Keratinocyte (primary cell): ENCODE measurements at regions not wholly inside any gene's neighbourhood (a gene's known extent, or its start where the extent isn't known, plus 50 kb on each side); places are given as distances from the start of the nearest gene placed in this dataset.

Experiments
- DNase-seq: peaks from one replicate; pipeline ENCODE4 v3.0.0-alpha.2; 2011; ENCODE audit warnings: low read depth, missing footprints, low spot score
- FAIRE-seq: peaks from 2 replicates; lab custom pipeline; 2011; peaks lifted over from hg19 to GRCh38; lab: Jason Lieb, UNC
- H2AFZ ChIP-seq: 2 replicates; pipeline ENCODE4 v1.6.0; 2012; ENCODE audit warnings: low read length, control low read depth, inconsistent platforms; ENCODE audit not compliant: control insufficient read depth
- H3K27ac ChIP-seq: 2 replicates; pipeline ENCODE4 v1.5.1; 2011; ENCODE audit warnings: low read length; ENCODE audit not compliant: control insufficient read depth, insufficient read depth
- H3K27me3 ChIP-seq: 3 replicates; pipeline ENCODE4 v1.6.0; 2011; ENCODE audit warnings: low read length; ENCODE audit not compliant: control insufficient read depth, insufficient read depth; ENCODE audit errors: extremely low read depth
- H3K36me3 ChIP-seq, 2 experiments: 2 replicates in 1 of 2; 3 replicates in 1 of 2; pipeline ENCODE4 v1.5.1; 2011; ENCODE audit warnings: low read length in 2 of 2, mild to moderate bottlenecking in 1 of 2; ENCODE audit not compliant: control insufficient read depth in 2 of 2, insufficient read depth in 2 of 2; ENCODE audit errors: extremely low read depth in 1 of 2
- H3K4me1 ChIP-seq: 3 replicates; pipeline ENCODE4 v1.5.1; 2011; ENCODE audit warnings: low read length; ENCODE audit not compliant: control insufficient read depth, insufficient read depth; ENCODE audit errors: extremely low read depth
- H3K4me2 ChIP-seq: 3 replicates; pipeline ENCODE4 v1.6.0; 2011; ENCODE audit warnings: low read depth, low read length; ENCODE audit not compliant: control insufficient read depth, insufficient read depth; ENCODE audit errors: extremely low read depth
- H3K4me3 ChIP-seq, 3 experiments: fragments of 200-600 bp in 1 of 3; sonication (generic) in 1 of 3; 2 replicates in 2 of 3; 3 replicates in 1 of 3; pipeline ENCODE4 v1.5.1; 2011 to 2016; ENCODE audit warnings: low read length in 3 of 3, mild to moderate bottlenecking in 3 of 3, control low read depth in 2 of 3, inconsistent platforms in 1 of 3, low read depth in 1 of 3, mixed read lengths in 1 of 3, mixed run types in 1 of 3, moderate library complexity in 1 of 3; ENCODE audit not compliant: control insufficient read depth in 2 of 3, insufficient read depth in 2 of 3; ENCODE audit errors: extremely low read depth in 1 of 3
- H3K79me2 ChIP-seq: 2 replicates; pipeline ENCODE4 v1.6.0; 2012; ENCODE audit warnings: low read length; ENCODE audit not compliant: control insufficient read depth, insufficient read depth
- H3K9ac ChIP-seq: 3 replicates; pipeline ENCODE4 v1.6.0; 2011; ENCODE audit warnings: low read length; ENCODE audit not compliant: control insufficient read depth, insufficient read depth; ENCODE audit errors: extremely low read depth
- H3K9me1 ChIP-seq: 3 replicates; pipeline ENCODE4 v1.6.0; 2011; ENCODE audit warnings: low read length; ENCODE audit not compliant: control insufficient read depth, insufficient read depth; ENCODE audit errors: extremely low read depth
- H3K9me3 ChIP-seq: 2 replicates; pipeline ENCODE4 v1.5.1; 2012; ENCODE audit warnings: low read depth, low read length; ENCODE audit not compliant: control insufficient read depth
- H4K20me1 ChIP-seq: 3 replicates; pipeline ENCODE4 v1.6.0; 2011; ENCODE audit warnings: low read length; ENCODE audit not compliant: control insufficient read depth, insufficient read depth; ENCODE audit errors: extremely low read depth
- EZH2 ChIP-seq: IDR thresholded peaks from one replicate; pipeline ENCODE4 v1.6.1; 2012; ENCODE audit warnings: inconsistent platforms, mild to moderate bottlenecking, low read length, moderate library complexity
- dilution Hi-C: fragments of 300-500 bp; cut with MboI; formaldehyde crosslinking; loops from one replicate; pipeline ENCODE4 v1.7.0; 2020; ENCODE audit warnings: low sequenced_read_pairs; ENCODE audit not compliant: extremely low pct_ligation_motif_present
- TF ChIP-seq, protein P1 (sequence below), 3 experiments: IDR thresholded peaks in 1 of 3; conservative IDR thresholded peaks in 1 of 3; optimal IDR thresholded peaks in 1 of 3; 2 replicates in 2 of 3; 3 replicates in 1 of 3; pipeline versions ENCODE3 to v1.5.1; 2011; ENCODE audit warnings: low read length in 3 of 3, mild to moderate bottlenecking in 3 of 3, moderate library complexity in 2 of 3, control low read depth in 1 of 3, inconsistent platforms in 1 of 3; ENCODE audit not compliant: insufficient read depth in 2 of 3; ENCODE audit errors: extremely low read depth in 1 of 3

DNA sequence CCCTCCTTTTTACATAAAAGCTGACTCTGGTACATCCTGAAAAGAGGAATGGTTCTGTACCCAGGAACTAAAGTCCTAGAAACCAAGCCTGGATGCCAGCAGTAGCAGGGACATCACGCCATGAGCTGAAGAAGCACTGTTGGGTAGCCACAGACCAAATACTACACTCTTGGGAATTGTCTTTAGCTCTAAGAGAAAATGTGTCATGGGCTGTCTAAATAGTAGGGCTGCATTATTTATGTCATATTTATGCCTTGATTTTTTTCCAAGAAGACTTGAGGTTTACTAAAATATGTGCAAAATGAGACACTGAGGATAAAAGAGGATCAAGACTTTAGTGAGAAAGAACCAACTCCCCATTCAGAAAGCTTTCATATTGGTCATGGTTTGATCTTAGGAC, 213.6 kb downstream of the RAB38 start:
- no peak overlapping the region for H3K9ac ChIP-seq
- dilution Hi-C loops: no loop called here
- H3K79me2 ChIP-seq: no peaks in the 10 kb centered on the region
- no peak overlapping the region for H3K4me2 ChIP-seq
- FAIRE-seq (no peak), DNase-seq (no peak)
- H3K9me1 ChIP-seq: no peaks in the 10 kb centered on the region
- no peaks in the 10 kb centered on the region for H3K4me1 ChIP-seq
- TF ChIP-seq, protein P1, sequence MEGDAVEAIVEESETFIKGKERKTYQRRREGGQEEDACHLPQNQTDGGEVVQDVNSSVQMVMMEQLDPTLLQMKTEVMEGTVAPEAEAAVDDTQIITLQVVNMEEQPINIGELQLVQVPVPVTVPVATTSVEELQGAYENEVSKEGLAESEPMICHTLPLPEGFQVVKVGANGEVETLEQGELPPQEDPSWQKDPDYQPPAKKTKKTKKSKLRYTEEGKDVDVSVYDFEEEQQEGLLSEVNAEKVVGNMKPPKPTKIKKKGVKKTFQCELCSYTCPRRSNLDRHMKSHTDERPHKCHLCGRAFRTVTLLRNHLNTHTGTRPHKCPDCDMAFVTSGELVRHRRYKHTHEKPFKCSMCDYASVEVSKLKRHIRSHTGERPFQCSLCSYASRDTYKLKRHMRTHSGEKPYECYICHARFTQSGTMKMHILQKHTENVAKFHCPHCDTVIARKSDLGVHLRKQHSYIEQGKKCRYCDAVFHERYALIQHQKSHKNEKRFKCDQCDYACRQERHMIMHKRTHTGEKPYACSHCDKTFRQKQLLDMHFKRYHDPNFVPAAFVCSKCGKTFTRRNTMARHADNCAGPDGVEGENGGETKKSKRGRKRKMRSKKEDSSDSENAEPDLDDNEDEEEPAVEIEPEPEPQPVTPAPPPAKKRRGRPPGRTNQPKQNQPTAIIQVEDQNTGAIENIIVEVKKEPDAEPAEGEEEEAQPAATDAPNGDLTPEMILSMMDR (optimal IDR thresholded peaks at IDR 0.05 in 1 of 3, IDR thresholded peaks at IDR 0.05 in 1 of 3, conservative IDR thresholded peaks at IDR 0.05 in 1 of 3; ENCODE audit: extremely low read depth in 1 of 3, insufficient read depth in 2 of 3, low read length in 3 of 3): no peak
- TF ChIP-seq EZH2: no peak
- H4K20me1 ChIP-seq: no peaks in the 10 kb centered on the region
- no peak overlapping the region for H2AFZ ChIP-seq
- no peak overlapping the region for H3K27ac ChIP-seq
- H3K27me3 ChIP-seq: no peaks in the 10 kb centered on the region
- H3K36me3 ChIP-seq: no peaks in the 10 kb centered on the region
- no peaks in the 10 kb centered on the region for H3K9me3 ChIP-seq
- H3K4me3 ChIP-seq: no peak overlapping the region

DNA sequence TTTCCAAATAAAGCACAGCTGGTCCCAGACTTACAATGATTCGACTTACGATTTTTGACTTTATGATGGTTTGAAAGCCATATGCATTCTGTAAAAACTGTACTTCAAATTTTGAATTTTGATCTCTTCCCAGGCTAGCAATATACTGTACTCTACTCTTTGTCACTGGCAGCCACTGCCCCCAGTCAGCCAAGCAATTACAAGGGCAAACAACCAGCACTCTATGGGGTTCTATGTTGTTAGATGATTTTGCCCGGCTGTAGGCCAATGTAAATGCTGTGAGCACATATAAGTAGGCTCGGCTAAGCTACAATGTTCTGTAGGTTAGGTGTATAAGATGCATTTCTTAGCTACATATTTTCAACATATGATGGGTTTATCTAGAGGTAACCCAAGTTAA, 217.3 kb downstream of the RAB38 start:
- FAIRE-seq: no peak
- no peak overlapping the region for H3K4me3 ChIP-seq

More for the DNA sequence above, 217.3 kb downstream of the RAB38 start:
- H3K9me1 ChIP-seq: no peaks in the 10 kb centered on the region
- TF ChIP-seq, protein P1 (optimal IDR thresholded peaks at IDR 0.05 in 1 of 3, IDR thresholded peaks at IDR 0.05 in 1 of 3, conservative IDR thresholded peaks at IDR 0.05 in 1 of 3; ENCODE audit: extremely low read depth in 1 of 3, insufficient read depth in 2 of 3, low read length in 3 of 3): no peak
- TF ChIP-seq EZH2: no peak
- DNase-seq: no peak
- no peak overlapping the region for H3K9ac ChIP-seq
- H3K27ac ChIP-seq: no peak overlapping the region
- H4K20me1 ChIP-seq: no peaks in the 10 kb centered on the region
- H3K27me3 ChIP-seq: no peaks in the 10 kb centered on the region
- no peaks in the 10 kb centered on the region for H3K4me1 ChIP-seq
- no peak overlapping the region for H3K4me2 ChIP-seq
- no peaks in the 10 kb centered on the region for H3K36me3 ChIP-seq
- no peaks in the 10 kb centered on the region for H3K79me2 ChIP-seq
- H2AFZ ChIP-seq: no peak overlapping the region
- H3K9me3 ChIP-seq: no peaks in the 10 kb centered on the region
- dilution Hi-C loops: no loop called here
